SIG-M5 (cell line): ENCODE measurements at regions not wholly inside any gene's neighbourhood (a gene's known extent, or its start where the extent isn't known, plus 50 kb on each side); places are given as distances from the start of the nearest gene placed in this dataset.
"Not testable (repeated sequence)": the region's sequence is repeated elsewhere in the genome, so short reads cannot be mapped to it uniquely, and the experiment has no call there.

ENCODE experiments used
- DNase-seq: peaks from one replicate; lab custom pipeline; 2025; lab: John Stamatoyannopoulos, UW

DNA sequence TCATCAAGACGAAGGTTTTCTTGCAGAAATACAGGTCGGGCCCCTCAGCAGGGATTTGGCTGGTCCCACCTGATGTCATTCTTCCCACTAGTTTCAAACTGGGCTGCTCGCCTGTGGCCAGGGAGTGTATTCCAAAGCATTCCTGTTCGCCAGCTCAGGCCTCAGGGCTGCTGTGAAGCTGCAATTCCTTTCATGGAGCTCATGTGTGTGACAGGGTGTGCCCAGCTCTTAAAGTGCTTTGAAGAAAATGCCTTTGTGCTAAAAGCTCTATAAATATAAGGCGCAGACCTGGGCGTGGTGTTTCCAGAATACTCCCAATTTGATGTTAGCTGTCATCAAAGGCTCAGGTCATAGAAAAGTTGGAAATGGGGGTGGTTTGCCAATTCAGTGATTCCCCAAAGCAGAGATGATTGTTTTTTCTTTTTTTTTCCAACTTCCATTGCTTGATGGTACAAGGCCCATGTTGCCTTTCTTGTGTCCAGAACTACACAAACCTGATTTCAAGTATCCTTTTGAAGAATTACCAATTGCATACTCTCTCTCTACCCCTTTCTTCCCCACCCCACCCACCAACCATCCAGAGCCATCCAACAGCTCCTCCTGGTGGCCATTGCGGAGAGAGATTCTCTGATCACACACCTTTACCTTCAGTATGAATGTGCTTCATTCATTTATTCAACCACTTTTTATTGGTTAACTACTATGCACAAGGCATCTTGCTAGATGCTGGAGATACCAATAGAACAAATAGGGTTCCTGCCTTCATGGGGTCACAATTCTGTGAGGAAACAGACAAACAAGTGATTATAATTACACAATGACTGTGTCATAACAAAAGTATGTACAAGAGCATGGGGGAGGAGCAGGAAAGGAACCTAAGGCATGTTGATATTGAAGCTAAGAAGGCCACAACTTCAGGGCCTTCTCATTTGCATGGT is 297.3 kb upstream of the LYZL1 start:
- no peak for DNase-seq

DNA sequence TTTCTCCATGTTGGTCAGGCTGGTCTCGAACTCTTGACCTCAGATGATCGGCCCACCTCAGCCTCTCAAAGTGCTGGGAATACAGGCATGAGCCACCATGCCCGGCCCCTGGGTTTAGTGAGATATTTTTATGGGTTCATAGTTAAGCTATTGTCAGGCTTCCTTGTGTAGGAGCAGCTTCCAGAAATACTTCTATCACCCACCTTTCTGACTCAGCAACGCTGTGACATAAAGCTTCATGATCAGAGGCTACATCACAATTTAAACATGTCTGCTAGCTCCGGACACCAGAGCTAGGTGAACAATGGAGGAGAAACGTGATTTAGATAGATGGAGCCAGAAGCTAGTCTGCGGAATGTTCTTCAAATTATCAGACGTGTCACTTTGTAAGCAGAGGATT is 295.8 kb upstream of the LYZL1 start:
- DNase-seq = no peak

DNA sequence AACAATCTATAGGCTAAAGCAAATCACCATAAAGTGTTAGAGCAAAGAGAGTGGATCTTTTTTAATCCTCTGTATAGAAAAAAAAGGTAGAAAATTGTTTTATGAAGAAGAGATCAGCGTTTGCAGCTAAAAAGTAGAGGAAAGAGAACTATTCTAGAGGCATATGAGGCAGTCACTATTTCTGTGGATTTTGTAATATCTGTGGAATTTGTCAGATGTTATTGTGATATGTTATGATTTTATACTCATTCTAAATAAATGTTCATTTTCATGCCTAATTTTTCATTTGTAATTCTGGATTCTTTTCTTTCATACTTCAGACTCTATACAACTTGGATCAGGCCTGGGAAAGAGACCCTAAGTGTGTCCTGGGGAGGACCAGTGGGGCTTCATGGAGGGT is 295.0 kb upstream of the LYZL1 start:
- no peak for DNase-seq

DNA sequence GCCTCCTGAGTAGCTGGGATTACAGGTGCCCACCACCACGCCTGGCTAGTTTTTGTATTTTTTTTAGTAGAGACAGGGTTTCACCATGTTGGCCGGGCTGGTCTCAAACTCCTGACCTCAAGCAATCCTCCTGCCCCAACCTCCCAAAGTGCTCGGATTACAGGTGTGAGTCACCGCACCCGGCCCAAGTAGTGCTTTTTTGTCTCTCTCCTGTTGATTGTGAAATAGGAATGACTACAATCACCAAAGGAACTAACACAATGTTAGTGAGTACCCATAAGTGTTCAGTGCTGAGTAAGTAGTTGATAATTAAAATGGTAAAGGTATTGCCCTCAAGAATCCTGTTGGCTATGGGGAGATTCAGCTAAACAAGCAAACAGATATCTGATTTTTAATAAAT is 294.1 kb upstream of the LYZL1 start:
- DNase-seq = not testable (repeated sequence)

DNA sequence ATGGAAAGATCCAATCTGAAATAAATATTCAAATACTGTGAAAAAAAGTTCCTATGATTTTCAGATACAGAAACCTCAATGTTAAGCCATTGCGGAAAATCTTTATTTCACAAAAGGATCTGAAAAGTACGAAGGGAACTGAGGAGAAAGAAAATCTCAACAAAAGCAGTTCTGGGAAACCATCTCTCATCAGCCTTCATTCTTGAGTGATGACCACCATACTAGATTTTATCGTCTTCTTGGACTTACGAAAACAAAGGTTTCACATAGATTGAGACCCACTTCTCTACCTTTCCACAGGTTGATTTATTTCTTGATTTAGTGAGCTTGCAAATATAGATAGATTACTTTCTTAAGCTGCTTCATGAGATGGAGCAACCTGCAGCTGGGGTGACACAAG is 293.4 kb upstream of the LYZL1 start:
- DNase-seq = no peak

DNA sequence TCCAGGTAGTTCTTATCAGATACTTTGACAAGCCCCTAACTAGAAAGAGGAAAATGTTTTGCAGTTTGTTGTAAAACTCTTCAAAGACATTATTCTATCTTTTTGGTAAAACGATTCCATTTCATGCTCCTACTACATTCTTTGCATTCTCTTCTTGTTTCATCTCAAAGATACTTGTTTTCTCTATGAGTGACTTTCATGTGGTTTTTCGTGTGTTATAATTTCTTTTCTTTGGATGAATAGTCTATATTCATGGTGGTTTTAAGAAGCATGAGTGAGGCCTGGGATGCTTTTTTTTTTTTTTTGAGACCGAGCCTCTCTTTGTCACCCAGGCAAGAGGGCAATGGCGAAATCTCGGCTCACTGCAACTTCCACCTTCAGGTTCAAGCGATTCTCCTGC is 292.5 kb upstream of the LYZL1 start:
- DNase-seq = no peak

DNA sequence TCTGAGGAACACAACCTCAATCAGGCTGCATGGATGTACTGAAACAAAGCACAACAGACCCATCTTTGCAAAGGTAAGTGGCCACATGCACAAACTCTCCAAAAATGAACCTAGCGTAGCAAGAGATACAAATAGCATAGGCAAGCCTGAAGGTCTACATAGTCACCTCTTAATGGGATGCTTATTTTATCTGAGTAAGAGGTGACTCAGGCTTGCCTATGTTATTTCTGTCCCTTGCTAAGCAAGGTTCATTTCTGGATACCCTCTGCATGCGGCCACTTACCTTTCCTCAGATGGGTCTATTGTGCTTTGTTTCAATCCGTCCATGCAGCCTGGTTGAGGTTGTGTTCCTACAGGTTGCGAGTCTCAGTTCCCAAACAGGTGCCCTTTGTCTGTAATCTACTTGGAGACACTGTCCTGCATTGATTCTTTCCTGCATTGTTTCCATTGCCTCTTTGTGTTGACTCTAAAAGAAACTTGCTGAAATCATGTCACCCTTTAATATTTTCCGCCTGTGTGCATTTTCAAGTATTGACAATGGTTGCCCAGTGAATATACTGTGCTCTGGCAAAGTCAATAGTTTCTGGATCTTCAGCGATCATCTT is 291.8 kb upstream of the LYZL1 start:
- no peak for DNase-seq

DNA sequence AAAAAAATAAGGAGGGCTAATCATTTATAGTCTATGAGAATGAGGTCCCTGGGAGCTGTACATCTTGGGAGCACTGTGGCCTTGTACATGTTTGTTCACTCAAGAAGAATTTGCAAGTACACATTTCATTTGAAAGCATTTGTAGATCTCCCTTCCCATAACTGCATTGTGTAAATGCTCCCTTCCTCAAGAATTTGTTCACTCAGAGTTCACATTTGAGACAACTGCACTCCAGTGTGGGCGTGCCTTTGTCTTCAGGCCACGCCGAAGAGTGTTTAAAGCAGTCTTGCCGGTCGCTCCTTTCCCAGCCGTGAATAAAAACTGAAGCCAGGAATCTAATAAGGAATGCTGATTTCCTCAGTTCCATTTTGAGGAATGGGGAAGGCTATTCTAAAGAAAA is 291.1 kb upstream of the LYZL1 start:
- DNase-seq = no peak

DNA sequence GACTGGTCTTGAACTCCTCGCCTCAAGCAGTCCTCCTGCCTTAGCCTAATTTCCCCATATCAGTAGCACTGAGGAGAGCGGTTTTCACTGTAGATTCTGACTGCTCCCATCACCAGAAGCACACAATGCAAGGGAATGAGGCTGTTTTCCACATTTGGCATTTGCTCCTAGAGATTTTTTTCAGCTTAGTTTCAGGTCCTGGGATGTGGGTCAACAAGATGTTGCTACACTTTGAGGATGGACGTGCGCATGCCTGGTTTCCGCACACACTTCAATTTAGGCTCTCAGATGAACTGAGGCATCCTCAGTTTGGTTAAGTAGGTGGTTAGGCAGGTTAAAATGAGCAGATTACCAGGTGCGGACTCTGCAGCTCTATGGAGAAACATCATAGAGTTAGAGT is 287.1 kb upstream of the LYZL1 start:
- no peak for DNase-seq

DNA sequence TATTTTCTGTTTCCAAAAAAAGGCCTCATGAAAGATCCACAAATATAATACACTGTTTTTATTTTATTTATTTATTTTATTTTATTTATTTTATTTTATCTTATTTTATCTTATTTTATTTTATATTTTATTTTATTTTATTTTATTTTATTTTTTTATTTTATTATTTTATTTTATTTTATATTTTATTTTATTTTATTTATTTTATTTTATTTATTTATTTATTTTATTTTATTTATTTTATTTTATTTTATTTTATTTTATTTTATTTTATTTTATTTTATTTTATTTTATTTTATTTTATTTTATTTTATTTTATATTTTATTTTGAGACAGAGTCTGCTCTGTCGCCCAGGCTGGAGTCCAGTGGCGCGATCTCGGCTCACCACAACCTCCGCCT is 285.9 kb upstream of the LYZL1 start:
- not testable (repeated sequence) for DNase-seq

DNA sequence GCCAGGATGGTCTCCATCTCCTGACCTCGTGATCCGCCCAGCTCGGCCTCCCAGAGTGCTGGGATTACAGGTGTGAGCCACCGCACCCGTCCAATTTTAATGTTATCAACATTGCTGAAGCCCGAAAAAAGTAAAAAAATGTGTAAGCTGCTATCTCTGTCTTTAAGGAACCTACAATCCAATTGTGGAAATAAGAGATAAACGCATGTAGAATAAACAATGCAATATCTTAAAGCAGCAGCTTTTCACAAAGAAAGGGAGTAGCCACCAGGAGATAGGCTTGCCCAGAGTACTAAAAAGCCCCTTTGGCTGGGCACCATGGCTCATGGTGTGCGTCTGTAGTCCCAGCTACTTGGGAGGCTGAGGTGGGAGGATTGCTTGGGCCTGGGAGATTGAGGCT is 282.9 kb upstream of the LYZL1 start:
- DNase-seq = no peak

DNA sequence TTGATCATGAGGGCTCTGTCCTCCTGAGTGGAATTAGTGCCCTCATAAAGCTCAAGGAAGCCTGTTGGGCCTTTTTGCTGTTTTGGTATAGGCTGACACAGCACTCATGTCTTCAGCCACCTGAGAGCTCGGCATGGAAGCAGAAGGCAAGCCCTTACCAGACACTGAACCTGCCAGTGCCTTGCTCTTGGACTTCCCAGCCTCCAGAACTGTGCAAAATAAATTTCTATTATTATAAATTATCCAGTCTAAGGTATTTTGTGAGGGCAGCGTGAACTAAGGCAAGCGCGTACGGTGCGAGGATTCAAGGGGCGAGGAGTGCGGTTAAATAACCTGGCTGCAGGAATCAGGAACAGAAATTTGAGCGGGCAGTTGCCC is 281.5 kb upstream of the LYZL1 start:
- no peak for DNase-seq

DNA sequence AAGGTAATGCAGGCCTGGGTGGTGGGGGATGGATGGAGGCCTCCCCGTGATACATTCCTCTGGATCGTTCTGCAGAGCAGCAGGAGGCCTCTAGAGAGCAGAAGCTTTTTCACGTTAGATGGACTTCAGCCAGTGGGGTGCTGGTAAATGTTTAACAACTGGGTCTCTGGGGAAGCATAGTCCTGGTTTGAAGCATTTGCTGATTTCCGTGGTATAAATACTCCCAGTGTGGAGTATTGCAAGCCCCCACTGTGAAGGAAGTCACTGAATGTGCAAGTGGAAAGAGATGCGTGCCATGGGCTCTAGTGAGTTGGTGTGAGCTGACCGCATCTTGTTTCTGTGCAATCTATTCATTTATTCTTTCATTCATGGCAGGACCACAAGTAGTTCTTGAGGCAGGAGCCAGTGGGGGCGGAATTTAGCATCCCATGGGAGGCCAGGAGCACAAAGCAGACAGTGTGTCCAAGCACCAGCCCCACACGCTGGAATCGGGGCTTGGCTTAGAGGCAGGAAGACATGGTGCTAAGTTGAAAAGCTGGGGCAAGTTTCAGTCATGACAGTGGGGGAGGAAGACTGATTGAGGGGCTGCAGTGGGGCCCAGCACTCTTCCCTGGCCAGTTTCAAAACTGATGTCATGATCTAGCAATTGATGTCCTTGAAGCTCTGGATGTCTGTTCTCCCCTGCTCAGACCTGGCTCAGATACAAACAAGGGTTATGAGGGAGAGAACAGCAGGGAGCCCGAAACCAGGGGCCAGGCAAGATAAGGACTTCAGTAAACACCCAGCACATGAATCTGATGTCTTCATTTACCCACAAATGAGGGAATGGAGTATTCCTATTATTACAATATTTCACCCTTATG is 280.9 kb upstream of the LYZL1 start:
- no peak for DNase-seq

DNA sequence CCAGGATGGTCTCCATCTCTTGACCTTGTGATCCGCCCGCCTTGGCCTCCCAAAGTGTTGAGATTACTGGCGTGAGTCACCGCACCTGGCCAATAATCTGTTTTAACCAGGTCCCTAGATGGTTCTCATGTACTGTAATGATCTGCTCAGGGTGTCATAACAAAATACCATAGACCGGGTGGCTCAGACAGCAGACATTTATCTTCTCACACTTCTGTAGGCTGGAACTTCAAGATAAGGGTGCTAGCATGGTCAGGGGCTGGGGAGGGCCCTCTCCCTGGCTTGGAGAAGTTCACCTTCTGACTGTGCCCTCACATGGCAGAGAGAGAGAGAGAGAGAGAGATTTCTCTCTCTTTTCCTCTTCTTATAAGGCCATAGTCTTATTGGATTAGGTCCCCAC is 279.4 kb upstream of the LYZL1 start:
- DNase-seq = no peak

DNA sequence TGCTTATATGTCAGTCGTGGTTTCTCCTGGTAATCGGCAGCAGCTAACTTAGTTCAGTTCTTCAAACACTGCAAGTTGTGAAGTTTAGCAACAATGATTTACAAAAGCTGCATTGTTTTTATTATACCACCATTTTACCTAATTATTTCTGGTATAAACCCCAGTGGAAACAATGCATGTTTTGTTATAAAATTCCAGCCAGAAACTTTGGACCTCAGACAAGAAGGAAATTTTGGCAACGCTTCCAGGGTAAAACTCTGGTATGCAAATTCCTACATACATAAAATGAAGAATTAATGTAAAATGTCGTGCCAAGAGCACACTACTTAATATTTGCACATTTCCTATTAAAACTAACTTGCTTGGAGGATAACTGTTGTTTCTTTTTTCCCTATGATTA is 277.4 kb upstream of the LYZL1 start:
- no peak for DNase-seq

DNA sequence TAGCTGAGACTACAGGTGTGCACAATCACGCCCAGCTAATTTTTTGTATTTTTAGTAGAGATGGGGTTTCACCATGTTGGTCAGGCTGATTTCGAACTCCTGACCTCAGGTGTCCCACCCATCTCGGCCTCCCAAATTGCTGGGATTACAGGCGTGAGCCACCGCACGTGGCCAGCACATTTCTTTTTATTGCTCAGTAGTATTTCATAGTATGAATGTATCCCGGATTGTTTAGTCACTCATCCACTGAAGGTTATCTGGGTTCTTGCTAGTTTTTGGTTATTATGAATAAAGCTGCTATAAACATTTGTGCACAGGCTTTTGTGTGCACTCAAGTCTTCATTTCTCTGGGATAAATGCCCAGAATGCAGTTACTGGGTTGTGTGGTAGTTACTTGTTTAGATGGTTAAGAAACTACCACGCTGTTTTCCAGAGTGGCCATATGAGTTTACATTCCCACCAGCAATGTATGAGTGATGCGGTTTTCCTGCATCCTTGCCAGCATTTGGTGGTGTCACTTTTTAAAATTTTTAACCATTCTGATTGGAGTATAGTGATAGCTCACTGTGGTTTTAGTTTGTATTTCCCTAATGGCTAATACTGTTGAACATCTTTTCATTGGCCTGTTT is 275.8 kb upstream of the LYZL1 start:
- no peak for DNase-seq

DNA sequence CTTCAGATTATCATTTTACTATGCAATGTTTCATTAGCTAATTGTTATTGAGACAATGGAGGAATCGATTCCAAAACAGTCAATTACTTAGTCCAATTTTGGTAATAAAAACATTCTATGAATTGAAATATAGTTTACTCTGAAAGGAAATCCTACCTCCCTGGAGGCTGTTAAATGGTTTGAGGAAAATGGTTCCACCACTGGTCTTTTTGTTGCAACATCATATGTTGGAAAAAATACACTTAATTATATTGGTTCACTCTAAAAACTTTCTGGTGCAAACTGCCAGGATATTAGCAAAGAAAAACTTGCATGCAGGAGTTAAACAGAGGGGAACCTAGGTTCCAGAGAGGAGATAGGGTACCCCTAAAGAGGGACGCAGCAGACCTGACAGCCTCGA is 267.3 kb upstream of the LYZL1 start:
- DNase-seq = no peak

DNA sequence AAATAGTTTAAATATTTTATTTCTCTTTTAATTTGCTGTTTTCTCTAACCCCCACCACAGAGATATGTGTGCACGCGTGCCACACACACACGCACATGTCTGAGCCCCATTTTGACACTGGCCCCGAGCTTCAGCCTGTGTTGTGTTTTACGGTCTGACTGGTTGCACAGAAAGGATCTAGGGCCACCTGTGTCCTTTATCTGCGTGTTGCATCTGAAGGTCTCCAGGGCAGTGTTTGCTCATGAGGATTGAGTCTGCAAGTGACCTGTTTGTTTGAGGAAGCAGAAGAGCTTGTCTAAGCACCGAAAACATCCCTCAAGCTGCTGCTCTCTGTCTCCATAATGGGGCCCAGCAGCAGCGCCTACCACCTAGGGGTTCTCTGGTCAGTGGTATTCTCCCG is 266.4 kb upstream of the LYZL1 start:
- DNase-seq = no peak

DNA sequence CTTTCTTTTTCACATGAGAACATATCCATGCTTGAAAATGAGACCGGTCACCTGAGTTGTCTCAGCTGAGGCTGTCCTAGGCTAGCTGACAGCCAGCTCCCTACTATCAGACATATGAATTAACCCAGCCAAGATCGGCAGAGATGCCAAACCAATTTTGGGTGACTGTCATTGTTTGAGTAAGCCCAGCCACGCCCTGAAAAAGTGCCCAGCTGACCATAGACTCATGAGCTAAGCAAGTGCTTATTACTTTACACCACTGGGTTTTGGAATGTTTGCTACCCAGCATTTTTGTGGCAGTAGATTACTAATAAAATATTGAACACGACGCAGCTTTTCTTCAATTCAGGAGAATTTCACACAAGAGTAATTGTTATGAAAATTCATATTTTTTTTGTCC is 265.2 kb upstream of the LYZL1 start:
- no peak for DNase-seq

DNA sequence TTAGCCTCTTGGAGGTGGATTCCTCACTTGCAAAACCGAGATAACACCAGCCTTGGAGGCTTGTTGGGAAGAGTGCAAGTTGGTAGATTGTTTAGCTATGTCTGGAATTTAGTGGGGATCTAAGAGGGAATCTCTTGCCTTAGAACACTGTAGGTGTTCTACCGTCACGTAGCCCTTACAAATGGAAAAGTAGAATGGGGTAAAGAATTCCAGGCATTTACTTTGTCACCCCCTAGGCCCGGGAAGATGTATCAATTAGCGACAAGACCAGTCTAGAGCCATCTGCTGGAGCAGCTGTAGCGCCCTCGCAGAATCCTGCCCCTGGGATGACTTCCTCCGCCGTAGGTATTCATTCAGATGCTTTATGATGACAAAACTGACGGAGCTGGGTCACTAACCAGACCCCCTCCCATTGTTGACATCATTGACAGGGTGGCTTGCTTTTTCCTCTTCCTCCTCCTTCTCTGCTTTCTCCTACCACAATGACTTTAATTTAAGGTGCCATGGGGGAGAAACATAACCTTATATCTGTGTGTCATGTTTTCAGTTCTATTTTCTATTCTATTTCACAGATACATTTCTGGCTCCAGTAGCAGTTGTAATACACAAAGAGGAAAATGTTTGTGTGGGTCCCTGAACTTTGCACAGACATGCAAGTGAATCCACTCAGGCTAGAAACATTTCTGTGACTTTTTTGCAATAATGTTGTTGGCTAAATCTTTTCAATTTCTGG is 262.6 kb upstream of the LYZL1 start:
- DNase-seq = no peak

DNA sequence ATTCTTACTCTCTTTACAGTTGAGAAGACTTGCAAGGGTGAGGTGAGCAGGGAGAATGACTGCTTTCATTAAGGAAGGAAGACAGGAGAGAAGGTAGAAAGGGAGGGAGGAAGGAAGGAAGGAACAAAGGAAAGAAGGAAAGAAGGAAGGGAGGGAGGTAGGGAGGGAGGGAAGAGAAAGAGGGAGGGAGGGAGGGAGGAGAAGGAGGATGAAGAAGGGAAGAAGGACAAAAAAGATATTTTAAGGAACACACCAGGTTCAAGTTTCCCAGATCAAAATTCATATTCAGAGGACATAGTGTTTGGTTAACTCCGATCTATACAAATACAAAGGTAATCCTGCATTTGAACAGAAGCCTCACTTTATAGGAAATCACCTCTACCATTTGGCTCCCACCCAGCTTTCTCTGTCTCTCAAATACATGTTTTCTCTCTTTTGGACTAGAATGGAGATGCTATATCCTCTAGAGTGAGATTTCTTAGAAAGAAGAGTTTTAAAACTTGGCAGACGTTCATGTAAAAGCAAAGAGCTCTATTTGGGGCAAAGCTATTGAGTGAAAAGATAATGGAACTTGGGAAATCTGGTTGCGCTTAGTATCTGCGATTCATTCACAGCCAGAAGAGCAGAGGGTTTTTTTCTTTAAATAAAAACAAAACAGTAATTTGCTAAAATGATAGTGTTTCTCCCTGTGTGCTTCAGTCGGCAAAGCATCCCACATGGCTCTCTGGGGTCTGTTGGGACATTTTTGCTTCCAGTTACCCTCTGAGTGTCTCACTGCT is 261.9 kb upstream of the LYZL1 start:
- no peak for DNase-seq
